COR-L47 (cell line): ENCODE measurements at regions not wholly inside any gene's neighbourhood (a gene's known extent, or its start where the extent isn't known, plus 50 kb on each side); places are given as distances from the start of the nearest gene placed in this dataset.

Source experiments
- DNase-seq: peaks from one replicate; lab custom pipeline; 2025; lab: John Stamatoyannopoulos, UW

DNA sequence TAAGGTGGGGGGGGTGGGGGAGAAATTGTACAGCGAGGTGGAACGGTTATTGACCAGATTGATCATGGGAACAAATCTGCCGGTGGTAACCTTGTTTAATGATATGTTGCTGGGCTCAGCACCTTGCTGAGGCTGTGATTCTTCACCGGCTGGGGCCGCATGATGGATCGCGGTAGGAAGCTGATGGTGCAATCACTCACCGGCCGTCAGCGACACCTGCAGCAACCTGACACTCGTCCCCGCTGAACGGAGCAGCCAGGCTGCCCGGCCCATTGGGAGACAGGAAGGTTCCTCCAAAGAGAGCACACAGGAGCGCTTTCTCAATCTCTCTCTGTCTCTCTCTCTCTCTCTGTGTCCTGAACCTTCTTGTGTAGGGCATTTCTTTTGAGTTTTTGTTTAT is 128.5 kb upstream of the RRP15 start:
- peak; percentile 36 for DNase-seq

DNA sequence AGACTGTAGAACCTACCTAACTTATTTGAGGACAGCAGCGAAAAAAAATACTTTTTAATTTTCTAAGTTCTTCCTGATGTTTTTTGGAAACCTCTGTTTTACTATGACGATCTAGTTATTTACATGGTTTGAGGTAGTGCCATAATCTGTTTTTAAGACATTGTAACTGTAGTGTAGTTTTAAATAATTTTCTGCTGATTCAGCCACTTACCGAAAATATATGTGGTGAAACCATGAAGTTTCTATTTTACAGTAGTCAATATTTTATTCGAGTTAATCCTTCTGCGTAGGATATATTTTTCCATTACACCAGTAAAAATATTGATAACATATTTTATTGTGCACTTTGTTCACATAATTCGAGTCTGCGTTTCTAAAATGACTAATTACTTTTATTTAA is 121.7 kb upstream of the RRP15 start:
- DNase-seq = no peak

DNA sequence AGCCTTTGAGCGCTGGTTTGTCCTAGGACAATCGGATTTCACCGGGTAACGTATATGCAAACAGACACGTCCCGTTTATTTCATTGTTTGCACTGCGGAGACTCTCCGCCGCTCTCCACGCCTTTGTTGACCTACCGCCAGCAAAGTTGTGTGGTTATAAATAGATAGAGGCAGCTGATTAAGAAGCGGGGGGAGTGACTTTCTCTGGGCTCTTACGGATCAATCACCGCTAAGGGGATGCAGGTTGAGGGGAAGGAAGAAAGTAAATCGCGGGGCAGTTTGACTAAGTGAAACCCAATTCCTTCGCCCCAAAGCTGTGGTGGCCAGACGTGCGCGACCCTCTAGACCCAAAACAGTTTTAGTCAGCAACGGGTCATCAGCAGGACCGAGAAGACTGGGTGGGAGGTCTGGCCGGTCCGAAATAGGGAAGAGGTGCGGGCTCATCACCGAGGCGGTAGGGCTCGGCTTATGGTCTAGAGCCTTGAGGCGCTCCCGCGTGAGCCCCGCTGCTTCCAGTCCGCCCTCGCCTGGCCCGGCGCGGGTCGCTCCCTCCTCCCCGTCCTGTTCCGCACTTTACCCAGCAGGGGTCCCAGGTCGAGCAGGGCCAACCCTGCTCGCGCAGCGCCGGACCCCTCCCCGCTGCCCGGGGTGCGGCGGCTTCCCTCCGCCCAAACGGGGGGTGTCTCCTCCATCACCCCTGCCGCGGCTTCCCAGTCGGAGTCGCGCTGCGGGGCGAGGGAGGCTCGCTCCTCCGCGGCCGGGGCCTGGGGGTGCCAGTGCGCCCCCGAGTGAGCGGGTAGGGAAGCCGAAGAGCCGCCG is 120.8 kb upstream of the RRP15 start:
- DNase-seq = peak; percentile 62

DNA sequence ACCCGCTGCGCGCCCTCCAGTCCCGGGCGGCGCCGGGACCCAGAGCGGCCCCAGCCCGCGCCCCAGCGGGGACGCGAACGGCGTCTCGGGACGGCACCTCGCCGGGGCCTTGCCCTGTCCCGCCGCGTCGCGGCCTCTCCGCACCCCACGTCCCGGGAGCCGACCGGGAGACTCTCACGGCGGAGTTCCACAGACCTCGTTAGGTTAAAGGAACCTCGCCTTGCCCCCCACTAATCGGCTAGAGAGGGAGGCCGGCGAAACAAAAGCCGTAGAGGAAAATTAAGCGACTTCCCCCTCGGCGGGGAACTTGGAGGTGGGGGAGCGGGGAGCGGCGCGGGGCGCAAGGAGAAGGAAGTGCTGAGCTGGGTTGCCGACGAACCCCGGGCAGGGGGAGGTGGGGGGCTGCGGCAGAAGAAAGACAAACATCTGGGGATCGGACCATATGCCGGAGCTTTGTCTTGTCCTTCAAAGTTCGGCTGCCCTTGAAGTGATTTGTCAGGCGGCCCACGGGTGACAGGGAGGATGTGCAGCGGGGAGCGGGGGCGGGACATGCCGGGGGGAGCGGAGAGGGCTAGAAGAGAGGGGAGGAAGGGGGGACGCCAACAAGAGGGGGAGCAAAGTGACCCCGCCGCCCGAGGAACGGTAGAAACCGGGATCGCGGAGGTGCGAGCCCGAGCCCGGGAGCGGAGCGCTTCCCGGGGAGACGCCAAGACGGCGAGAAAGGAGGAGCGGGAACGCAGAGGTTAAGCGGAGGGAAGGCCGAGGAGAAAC is 120.0 kb upstream of the RRP15 start:
- peak; percentile 52 for DNase-seq

DNA sequence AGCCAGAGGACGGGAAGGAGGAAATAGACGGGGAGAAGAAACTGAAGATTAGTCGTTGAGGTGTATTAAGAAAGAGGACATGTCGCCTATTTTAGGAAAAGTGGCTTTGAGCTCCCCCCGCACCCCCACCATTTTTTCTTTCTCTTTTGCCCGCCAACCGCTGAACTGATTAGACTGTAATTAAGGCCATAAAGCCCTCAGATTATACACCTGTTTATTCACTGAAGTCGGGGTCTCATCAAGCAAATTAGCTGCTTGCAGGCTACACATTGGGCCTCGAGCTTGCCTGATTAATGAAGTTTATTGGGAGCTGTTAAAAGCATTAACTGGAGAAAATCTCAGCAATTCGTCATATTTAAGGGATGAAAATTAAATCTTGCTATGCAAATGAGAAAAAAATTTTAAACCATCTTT is 119.4 kb upstream of the RRP15 start:
- DNase-seq = peak; percentile 51

DNA sequence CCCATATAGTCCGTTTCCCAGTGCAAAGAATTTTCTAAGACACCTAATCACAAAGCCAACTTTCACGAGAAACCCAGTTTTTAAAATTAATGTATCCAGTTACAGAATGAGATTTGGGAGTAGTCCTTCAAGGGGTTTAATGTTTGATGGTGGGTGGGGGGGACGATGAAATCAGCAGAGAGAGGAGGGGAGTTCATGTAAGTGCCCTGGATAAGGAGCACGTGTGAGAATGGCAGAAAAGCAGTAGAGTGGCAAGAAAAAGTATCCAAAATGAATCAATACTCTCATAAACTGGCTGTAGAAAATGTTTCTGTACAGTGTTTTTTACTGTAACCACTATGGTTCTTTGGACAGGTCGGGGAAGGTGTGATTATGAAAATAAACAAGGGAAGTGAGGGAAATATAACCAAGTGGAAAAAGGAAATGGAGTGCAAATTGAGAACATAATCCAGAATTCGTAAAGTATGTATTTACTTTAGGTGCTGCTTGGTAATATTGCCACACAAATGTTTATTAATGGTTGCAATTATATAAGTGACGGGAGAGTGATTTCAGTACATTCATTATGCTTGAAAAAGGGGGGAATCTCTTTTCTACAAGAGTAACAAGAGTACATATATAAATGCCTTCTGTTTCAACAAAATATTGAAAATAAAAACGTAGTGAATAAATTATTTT is 118.7 kb upstream of the RRP15 start:
- DNase-seq = no peak

DNA sequence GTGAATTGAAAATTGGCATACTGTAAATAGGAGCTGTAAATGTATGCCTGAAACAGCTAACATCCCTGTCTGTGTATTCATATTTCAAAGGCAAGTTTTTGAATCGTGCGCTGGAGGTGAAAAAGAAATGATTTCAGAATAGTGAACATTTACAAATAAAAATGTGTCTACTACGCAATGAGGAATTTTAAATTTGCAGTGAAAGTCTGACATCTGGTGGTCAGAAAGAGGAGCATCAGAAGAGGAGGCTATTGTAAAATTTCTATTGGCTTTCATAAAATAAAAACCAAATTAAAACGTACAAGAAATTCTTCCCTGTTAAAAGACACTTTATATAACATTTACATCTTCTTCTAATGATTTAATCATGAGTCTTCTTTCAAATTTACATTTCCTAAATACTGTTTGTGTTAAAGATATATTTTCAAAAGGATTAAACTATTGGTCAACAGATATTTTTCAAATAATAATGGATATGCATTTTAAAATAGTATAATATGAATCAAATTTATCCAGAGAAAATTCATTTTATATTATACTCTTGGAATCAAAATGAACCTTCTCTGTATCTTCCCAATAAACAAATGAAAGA is 113.7 kb upstream of the RRP15 start:
- DNase-seq = peak; percentile 39

DNA sequence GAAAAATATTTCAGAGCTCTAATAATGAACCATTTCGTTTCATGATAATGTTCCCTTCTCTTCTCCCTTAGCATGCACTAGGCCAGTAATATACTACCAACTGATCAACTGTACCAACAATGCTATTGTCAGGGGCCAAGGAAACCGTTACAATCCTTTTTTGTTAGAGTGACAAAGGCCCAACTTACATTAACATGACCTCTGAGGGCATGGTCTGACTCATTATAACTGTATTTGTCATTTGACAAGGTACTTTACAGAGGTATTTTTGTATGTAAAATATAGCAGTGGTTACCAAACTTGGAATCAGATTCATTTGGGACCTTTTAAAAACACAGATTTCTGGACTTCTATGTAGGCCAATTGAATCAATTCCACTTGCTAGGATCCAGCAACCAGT is 102.6 kb upstream of the RRP15 start:
- no peak for DNase-seq

DNA sequence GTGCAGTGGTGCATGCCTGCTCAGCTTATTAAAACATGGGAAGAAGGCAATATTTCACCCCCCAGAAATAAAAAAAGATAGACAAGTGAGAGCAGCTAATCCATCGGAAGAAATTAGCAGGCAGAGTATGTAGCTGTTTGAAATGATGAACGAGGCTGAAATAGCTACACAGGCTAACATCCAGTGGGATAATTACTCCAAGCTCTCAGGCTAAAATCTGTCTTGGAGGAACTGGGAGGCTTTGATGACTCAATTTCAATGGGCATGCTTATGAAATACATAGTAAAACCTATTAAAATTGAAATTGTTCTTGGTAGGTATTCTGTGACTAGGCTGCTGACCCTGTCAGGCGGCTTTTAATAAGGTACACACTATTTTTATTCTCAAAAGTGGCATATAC is 84.1 kb upstream of the RRP15 start:
- DNase-seq = no peak

DNA sequence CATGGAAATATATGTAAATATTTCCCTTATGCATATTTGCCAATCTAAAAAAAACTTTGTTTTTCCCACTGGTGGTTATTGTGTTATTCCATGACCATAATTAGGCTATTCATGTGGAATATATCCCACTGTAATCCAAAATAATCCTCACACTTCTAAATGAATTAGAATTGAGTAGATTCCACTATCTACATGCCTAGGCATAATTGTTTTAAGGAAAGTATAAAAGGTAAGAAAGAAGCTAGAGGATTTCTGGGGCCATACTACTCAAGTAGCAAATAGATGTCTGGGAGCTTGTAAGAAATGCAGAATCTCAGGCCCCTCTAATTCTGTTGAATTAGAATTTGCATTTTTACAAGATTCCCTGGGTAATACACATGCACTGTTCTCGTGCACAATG is 83.5 kb upstream of the RRP15 start:
- DNase-seq = no peak

DNA sequence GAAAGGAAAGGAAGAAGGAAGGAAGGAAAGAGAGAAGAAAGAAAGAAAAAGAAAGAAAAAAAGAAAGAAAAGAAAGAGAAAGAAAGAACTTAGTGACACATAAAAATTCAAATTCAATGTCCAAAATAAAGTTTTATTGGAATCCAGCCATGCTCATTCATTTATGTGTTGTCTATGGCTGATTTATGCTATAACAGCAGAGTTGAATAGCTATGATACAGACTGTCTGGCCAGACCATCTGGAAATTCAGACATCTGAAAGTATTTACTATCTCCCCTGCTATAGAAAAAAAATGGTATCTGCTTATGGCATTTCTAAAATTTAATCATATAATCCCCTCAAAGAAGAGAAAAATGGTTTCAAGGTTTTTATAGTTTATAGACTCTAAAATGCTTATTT is 79.4 kb upstream of the RRP15 start:
- DNase-seq = no peak

DNA sequence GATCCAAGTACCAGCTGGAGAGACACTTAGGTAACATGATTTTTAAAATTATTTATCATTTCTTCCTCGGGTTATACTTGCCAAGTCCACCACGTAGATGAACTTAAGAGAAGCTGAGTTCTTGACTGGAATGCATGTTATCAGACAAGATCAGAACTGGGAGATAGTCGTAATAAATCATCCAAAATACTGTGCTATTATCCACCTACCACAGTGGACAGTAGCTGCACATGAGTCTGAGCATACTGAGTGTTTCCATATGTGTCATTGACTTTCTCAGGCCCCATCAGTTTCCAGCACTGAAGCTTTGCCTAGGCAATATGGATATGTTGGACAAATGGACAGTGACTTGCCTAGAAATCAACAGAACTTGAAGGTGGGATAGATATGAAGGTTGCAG is 77.9 kb upstream of the RRP15 start:
- no peak for DNase-seq

DNA sequence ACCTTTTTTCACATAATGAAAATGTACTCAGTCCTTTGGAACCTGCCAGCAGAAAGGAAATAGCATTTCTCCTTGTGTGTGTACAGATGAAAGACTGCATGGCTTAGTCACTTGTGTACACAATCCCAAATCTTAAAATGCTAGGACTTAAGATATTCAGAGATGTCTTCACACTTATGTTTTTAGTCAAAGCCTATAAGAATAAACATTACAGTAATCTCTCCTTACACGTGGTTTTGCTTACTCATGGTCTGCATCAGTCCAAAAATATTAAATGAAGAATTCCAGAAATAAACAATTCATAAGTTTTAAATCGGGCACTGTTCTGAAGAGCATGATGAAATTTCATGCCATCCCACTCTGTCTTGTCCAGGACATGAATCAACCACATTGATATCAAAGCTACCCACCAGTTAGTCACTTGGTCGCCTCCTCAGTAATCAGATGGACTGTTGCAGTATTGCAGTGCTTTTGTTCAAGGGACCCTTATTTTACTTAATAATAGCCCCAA is 75.7 kb upstream of the RRP15 start:
- no peak for DNase-seq

DNA sequence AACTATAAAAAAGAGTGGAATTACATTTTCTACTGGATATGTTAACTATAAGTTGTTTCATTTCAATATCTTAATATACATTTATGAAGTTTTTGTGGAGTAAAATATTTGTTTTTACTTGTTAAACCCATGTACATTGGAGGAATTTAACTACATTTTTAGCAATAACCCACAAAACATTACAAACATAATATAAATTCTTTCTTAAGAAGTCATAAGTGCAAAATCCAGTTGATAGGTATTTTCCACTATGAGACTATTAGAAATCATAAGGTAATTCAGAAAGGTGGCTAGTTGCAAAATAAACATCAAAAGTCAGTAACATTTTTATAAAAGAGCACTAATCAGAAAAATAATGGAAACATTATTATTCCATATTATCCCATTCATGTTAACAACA is 73.9 kb upstream of the RRP15 start:
- DNase-seq = no peak

DNA sequence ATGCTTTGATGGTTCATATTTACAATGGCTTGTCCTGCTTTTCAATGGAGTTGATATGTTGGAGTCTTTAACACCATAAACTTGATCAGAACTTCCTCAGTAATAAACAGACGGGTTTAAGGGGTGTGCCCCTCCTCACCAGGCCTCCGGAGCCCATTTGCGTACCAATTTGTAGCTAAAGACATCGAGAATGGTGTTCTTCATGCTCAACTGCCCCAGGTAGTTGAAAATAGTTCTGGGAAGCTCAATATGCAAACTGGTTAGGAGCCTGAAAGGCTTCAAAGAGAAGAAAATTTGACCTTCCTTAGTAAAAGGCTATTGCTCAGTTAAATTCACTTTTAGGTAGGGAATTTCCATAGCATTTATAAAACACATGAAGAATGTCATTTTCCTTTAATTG is 68.1 kb upstream of the RRP15 start:
- DNase-seq = no peak

DNA sequence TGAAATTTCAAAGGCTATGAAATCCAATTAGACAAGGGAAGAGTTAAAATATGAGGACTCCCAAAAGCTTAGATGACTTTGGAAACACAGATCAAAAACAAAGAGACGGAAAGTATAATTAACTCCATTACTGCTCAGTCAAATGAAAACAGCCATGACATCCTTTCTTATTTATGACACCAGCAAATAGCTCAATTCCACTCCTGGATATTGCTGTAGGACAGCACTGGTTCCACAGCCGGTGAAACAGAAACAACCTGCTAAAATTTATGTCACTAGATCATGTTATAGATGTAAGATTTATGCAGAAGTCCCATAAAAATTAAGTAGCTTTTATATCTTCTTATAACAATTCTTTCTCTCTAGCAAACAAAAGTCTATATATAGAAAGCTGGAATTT is 65.6 kb upstream of the RRP15 start:
- no peak for DNase-seq

DNA sequence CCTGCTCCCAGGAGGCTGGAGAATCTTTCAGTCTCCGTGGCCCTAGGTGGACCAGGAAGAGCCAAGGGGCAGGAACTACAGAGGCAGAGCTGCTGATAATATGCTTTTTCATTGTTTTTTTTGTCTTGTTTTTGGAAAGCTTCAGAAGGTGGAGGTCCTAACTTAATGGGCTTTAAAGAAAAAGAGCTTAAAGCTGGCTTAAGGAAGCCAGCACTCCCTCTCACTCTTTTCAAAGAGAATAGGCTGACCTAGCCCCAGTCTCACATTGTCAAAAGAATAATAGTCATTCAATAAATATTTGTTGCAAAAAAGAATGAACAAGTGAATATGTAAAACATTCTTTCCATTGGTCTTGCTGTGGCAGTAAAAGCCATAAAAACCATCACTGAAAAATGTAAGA is 61.0 kb upstream of the RRP15 start:
- no peak for DNase-seq

DNA sequence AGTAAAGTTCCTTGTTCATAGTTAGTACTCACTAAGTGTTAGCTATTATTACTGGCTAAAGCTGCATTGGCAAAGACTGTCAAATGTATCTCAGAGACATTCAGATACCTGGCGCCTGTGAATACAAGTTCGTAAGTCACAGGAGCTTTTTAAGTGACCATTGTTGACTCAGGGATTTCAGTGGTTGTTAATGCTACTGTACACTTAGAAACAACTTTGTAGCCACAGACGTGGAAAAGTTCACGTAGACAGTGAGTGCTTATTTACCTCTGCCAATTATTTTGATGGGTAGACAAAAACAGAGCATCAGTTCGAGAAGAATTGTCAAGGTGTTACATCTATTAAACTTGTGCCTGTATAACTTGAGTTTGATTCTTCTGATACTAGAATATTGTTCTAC is 59.1 kb upstream of the RRP15 start:
- DNase-seq = no peak
